ENCODE measurements at regions not wholly inside any gene's neighbourhood (a gene's known extent, or its start where the extent isn't known, plus 50 kb on each side); places are given as distances from the start of the nearest gene placed in this dataset.

DNA sequence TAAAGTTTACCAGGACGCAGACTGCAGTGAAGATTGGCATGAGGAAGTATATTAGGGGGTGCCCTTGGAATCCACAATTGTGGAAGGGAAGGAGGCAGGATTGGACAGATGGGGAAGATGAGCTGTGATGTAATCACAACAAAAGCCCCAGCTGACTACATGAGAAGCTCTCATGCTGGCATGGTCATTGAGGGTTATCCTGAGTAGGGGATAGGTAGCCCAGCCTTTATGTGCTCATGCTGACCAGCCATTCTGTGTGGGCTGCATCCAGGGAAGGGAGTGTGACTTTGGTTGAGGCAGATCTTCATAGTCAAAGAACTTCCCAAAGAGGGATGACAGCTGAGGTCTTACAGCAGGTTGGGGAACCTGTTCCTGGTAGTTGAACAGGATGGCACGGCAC is 52.0 kb upstream of the RANBP6 start:
- TF ChIP-seq, protein P1, sequence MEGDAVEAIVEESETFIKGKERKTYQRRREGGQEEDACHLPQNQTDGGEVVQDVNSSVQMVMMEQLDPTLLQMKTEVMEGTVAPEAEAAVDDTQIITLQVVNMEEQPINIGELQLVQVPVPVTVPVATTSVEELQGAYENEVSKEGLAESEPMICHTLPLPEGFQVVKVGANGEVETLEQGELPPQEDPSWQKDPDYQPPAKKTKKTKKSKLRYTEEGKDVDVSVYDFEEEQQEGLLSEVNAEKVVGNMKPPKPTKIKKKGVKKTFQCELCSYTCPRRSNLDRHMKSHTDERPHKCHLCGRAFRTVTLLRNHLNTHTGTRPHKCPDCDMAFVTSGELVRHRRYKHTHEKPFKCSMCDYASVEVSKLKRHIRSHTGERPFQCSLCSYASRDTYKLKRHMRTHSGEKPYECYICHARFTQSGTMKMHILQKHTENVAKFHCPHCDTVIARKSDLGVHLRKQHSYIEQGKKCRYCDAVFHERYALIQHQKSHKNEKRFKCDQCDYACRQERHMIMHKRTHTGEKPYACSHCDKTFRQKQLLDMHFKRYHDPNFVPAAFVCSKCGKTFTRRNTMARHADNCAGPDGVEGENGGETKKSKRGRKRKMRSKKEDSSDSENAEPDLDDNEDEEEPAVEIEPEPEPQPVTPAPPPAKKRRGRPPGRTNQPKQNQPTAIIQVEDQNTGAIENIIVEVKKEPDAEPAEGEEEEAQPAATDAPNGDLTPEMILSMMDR (IDR thresholded peaks at IDR 0.05): no peak
- TF ChIP-seq POLR2A (IDR thresholded peaks at IDR 0.05): no peak

Data from lower leg skin (tissue), 3 donors.